Calu3 (cell line): ENCODE measurements at regions not wholly inside any gene's neighbourhood (a gene's known extent, or its start where the extent isn't known, plus 50 kb on each side); places are given as distances from the start of the nearest gene placed in this dataset.

Experiments used
- BruUV-seq: library from RNA; stranded (reverse); fragments of 400-500 nt; replicated peaks from 2 replicates; lab custom pipeline; 2021; lab: Mats Ljungman, UMichigan
- CTCF ChIA-PET: fragments of 300-600 bp; sonication (Branson Sonifier 250); formaldehyde crosslinking; loops from one replicate; lab custom pipeline; 2022; ENCODE audit warnings: antibody characterized with exemption; lab: Charles Lee
- DNase-seq: peaks from one replicate; pipeline ENCODE4 v3.0.0; 2022
- H3K27ac Mint-ChIP-seq: one replicate; pipeline ENCODE4 v1.8.0; 2022; ENCODE audit warnings: mixed read lengths; ENCODE audit not compliant: unreplicated experiment
- H3K27me3 Mint-ChIP-seq: one replicate; pipeline ENCODE4 v1.8.0; 2022; ENCODE audit warnings: mixed read lengths; ENCODE audit not compliant: unreplicated experiment
- H3K36me3 Mint-ChIP-seq: one replicate; pipeline ENCODE4 v1.8.0; 2022; ENCODE audit warnings: mild to moderate bottlenecking, moderate library complexity, mixed read lengths; ENCODE audit not compliant: insufficient read depth, unreplicated experiment
- H3K4me1 Mint-ChIP-seq: one replicate; pipeline ENCODE4 v1.8.0; 2022; ENCODE audit warnings: mild to moderate bottlenecking, low read depth, mixed read lengths; ENCODE audit not compliant: unreplicated experiment
- H3K4me3 Mint-ChIP-seq: one replicate; pipeline ENCODE4 v1.8.0; 2022; ENCODE audit warnings: mild to moderate bottlenecking, low read depth, moderate library complexity, mixed read lengths; ENCODE audit not compliant: unreplicated experiment
- H3K9me3 Mint-ChIP-seq: one replicate; pipeline ENCODE4 v1.8.0; 2022; ENCODE audit warnings: low read depth, mixed read lengths; ENCODE audit not compliant: unreplicated experiment
- CTCF ChIP-seq: fragments of 200-600 bp; IDR thresholded peaks from one replicate; pipeline ENCODE4 v1.8.0; 2022; ENCODE audit warnings: antibody characterized with exemption; ENCODE audit not compliant: unreplicated experiment
- intact Hi-C: fragments of 100-400 bp; cut with micrococcal nuclease; formaldehyde crosslinking; loops from one replicate; pipeline ENCODE4 v1.10.0; 2022; ENCODE audit not compliant: unreplicated experiment

DNA sequence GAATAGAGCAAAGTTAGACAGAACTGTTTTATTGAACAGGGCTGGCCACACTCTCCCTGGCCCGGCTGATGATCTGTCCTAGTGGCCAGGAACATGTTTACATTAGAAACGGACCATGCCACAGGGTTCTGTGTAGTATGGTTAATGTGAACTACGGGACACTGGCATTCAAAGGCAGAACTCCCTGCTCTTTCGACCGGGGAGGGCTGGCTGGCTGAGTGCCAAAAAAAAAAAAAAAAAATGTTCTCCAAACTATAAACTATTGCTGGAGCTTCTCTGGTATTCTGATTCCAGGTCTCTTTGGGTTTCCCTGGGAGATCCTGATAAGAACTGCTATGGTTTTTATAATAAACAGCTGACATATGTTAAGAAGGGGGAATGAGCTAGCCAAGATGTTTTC, 1262.6 kb upstream of the SORCS1 start:
- CTCF ChIA-PET = interaction anchor here (0.7 kb wide), 1 partner anchor 131 kb away, joined by 3 read pairs; no protein-coding TSS in a partner anchor
- Mint-ChIP-seq H3K4me1 (no peaks in the 10 kb centered on the region), H3K9me3 (peaks cover 10% of the 10 kb centered on the region), H3K27me3 (no peaks in the 10 kb centered on the region), H3K4me3 (no peak overlapping the region), H3K36me3 (no peaks in the 10 kb centered on the region), H3K27ac (no peak overlapping the region)
- DNase-seq = no peak
- BruUV-seq = no TSS peak
- intact Hi-C loops = no loop called here
- TF ChIP-seq CTCF = no peak

DNA sequence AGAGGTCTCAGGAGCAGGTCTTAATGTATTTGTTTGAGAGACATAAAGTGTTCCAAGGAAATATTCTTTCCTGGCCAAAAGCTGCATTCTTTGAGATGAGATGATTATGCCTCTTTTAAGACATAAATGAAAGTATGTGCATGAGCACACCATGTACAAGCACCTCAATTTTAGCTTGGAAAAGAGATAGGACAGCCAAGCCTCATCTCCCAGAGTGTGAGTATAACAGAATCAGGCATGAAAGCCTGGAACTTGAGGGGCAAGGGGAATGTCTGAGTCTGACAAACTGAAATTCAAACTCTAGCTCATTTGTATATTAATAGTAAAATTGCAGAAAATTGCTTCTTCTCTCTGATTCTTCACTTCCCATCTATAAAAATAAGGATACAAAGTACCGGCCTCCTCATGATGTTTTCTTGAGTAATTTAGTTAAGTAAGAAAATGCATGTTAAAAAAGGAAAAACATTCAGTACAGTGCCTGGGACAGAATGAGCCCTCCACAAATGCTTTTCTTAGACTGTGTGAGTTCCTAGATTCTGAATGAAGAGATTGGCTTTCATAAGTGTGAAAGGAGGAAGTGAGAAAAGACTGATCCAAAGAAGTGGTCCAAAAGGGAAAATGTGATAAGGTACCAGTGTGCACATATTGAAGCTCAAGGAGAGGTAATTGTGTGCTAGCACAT, 1260.9 kb upstream of the SORCS1 start:
- peaks cover 10% of the 10 kb centered on the region for H3K9me3 Mint-ChIP-seq
- TF ChIP-seq CTCF = no peak
- no peak overlapping the region for H3K27ac Mint-ChIP-seq
- DNase-seq = no peak
- CTCF ChIA-PET = no interaction called here
- H3K27me3 Mint-ChIP-seq = no peaks in the 10 kb centered on the region
- no peaks in the 10 kb centered on the region for H3K36me3 Mint-ChIP-seq
- no peaks in the 10 kb centered on the region for H3K4me1 Mint-ChIP-seq
- H3K4me3 Mint-ChIP-seq = no peak overlapping the region
- intact Hi-C loops = no loop called here
- BruUV-seq = no TSS peak

DNA sequence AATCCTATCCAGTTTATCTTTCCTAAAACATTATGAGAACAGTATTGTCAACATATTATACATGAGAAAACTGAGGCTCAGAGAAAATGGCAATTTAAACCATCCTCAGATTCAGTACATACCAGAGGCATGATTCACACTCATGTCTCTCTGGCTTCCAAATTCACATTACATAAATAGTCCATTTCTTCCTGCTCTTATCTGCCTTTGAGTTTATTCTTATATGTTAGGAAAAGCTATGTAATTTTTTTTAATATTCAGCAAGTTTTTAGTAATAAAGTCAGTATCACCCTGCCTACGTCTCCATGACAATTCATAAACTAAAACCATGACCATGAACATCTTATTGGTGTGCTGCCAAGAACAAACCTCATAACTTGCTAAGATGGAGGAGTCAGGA, 1260.2 kb upstream of the SORCS1 start:
- no peaks in the 10 kb centered on the region for H3K36me3 Mint-ChIP-seq
- CTCF ChIA-PET = no interaction called here

DNA sequence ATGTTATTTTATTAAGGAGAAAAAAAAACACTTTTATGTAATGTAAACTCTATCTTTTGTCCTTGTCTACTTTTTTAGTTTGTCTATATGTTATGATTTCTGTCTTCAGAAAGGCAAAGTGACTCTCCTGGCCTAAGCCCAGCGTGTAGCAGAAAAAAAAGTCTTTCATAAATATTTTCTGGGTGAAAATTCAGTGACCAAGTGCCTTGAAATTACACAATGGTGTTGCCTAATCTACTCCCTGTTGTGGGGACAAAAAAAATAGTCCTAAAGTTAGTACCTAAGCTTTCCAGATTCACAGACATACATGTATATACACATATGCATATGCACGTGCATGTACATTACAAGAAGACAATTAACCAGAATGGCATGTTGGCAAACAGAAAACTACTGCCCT, 1257.8 kb upstream of the SORCS1 start:
- no TSS peak for BruUV-seq
- intact Hi-C loops = no loop called here
- TF ChIP-seq CTCF = no peak
- Mint-ChIP-seq H3K4me3 (no peak overlapping the region), H3K9me3 (peaks cover 10% of the 10 kb centered on the region), H3K27ac (no peak overlapping the region), H3K4me1 (no peaks in the 10 kb centered on the region), H3K36me3 (no peaks in the 10 kb centered on the region), H3K27me3 (no peaks in the 10 kb centered on the region)
- CTCF ChIA-PET = no interaction called here
- DNase-seq = no peak

More for the DNA sequence above, 1260.2 kb upstream of the SORCS1 start:
- Mint-ChIP-seq H3K4me1 (no peaks in the 10 kb centered on the region), H3K27ac (no peak overlapping the region), H3K27me3 (no peaks in the 10 kb centered on the region), H3K9me3 (peaks cover 10% of the 10 kb centered on the region), H3K4me3 (no peak overlapping the region)
- no TSS peak for BruUV-seq
- DNase-seq = no peak
- no peak for TF ChIP-seq CTCF
- intact Hi-C loops = no loop called here
